Spleen (tissue), 7 donors: ENCODE measurements at regions not wholly inside any gene's neighbourhood (a gene's known extent, or its start where the extent isn't known, plus 50 kb on each side); places are given as distances from the start of the nearest gene placed in this dataset.

Experiments
- CTCF ChIP-seq, 11 experiments: fragments of 200-600 bp in 7 of 11; fragments of 450-650 bp in 4 of 11; sonication (generic) in 4 of 11; IDR thresholded peaks in 8 of 11; conservative IDR thresholded peaks in 3 of 11; 1 replicate in 7 of 11; 2 replicates in 4 of 11; pipeline versions ENCODE4 v1.4.0 to v1.8.0; 2016 to 2021; ENCODE audit warnings: antibody characterized with exemption in 11 of 11, inconsistent platforms in 4 of 11, mild to moderate bottlenecking in 1 of 11
- POLR2A ChIP-seq, 3 donors: fragments of 450-650 bp; IDR thresholded peaks; one replicate each; pipeline ENCODE4 v1.5.1; 2017; ENCODE audit warnings: antibody characterized with exemption in 3 of 3, mild to moderate bottlenecking in 1 of 3
- donor health status: DM: no; HTN: no; CAD: no; lungs with moderate emphysema.
- donor health status: DM: no; HTN: no; CAD: no.
- donor health status: DM: no; HTN: no; CAD: no.

- TF ChIP-seq CTCF (IDR thresholded peaks at IDR 0.05 in 8 of 11, conservative IDR thresholded peaks at IDR 0.05 in 3 of 11) (no peak), POLR2A (IDR thresholded peaks at IDR 0.05) (no peak)
These were observed 570.7 kb downstream of the CAAP1 start for GRCh38 chr9:26321935-26322334.
